MM.1S (cell line): ENCODE measurements at regions not wholly inside any gene's neighbourhood (a gene's known extent, or its start where the extent isn't known, plus 50 kb on each side); places are given as distances from the start of the nearest gene placed in this dataset.

Experiments
- CTCF ChIP-seq: fragments of 300-600 bp; sonication (generic); IDR thresholded peaks from 2 replicates; pipeline ENCODE4 v1.5.1; 2016; ENCODE audit warnings: antibody characterized with exemption, low read length, mixed read lengths
- EZH2 ChIP-seq: fragments of 300-600 bp; sonication (generic); optimal IDR thresholded peaks from 2 replicates; pipeline ENCODE3; 2017; ENCODE audit warnings: low read depth, mild to moderate bottlenecking, antibody characterized with exemption, low read length, mixed read lengths
- EZH2phosphoT487 ChIP-seq: fragments of 300-600 bp; sonication (generic); IDR thresholded peaks from 2 replicates; pipeline ENCODE4 v1.6.1; 2018; ENCODE audit warnings: antibody characterized with exemption, low read length

GRCh38 chr4:173917255-173917960 lies 366.1 kb downstream of the FBXO8 start:
- TF ChIP-seq CTCF (no peak), EZH2 (no peak), EZH2phosphoT487 (no peak)
